ENCODE measurements at regions not wholly inside any gene's neighbourhood (a gene's known extent, or its start where the extent isn't known, plus 50 kb on each side); places are given as distances from the start of the nearest gene placed in this dataset.
A peak's percentile ranks its signal among the peaks of the same experiment; 100 is the strongest.

DNA sequence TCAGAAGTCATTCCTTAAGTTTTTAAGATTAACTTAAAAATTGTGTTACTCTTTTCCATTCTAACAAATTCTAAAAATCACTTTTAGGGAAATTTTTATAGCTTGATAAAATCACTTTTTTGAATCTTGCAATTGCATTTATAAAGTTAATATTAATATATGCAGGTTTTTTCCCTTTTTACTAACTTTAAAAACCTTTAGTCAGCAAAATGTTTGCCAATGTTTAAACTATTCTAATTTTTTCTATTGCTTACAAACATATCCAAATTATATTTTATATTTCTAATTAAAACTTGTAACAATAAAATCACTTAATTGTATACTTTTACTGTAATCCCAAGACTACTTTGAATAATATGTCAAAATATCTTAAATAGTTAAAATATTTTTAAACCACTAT, 839.4 kb downstream of the TBL1XR1 start:
- no peak for TF ChIP-seq CTCF (IDR thresholded peaks at IDR 0.05)
- no peak overlapping the region for H3K4me3 ChIP-seq
- peaks cover 0 to 2% (median 0%) of the 10 kb centered on the region in 4 donors for H3K4me1 ChIP-seq
- no peaks in the 10 kb centered on the region for H3K27me3 ChIP-seq
- no peaks in the 10 kb centered on the region for H3K9me3 ChIP-seq
- no peak overlapping the region for H3K27ac ChIP-seq
- intact Hi-C loops (cut with DNase I; ENCODE audit: low total_unique reads), result no loop called here
- H3K36me3 ChIP-seq, result no peaks in the 10 kb centered on the region
- DNase-seq, result no peak

DNA sequence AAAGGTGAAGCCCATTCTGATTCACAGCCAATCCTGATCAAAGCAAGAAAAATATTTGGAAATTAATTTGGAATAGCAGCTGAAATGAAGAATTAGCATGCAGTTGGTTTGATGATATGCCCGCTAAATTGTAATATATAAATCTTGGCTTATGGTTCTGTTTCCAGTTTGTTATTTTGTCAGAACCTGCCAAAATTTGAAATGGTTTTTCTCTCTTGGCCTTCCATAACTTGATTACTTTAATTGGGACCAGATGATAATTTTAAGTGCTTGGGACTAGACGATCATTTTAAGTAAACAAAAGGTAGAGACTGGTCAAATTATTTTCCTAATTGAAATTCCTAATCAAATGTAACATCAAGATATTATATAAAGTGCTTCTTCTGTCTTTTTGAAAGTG, 842.4 kb downstream of the TBL1XR1 start:
- Histone ChIP-seq H3K27me3 (no peaks in the 10 kb centered on the region), H3K36me3 (no peaks in the 10 kb centered on the region), H3K4me1 (peaks cover 0 to 22% (median 2%) of the 10 kb centered on the region in 4 donors), H3K9me3 (no peaks in the 10 kb centered on the region), H3K27ac (no peak overlapping the region), H3K4me3 (no peak overlapping the region)
- DNase-seq, result no peak
- intact Hi-C loops (cut with DNase I; ENCODE audit: low total_unique reads), result no loop called here
- no peak for TF ChIP-seq CTCF (IDR thresholded peaks at IDR 0.05)

GRCh38 chr3:176352716-176353334, 844.5 kb downstream of the TBL1XR1 start:
- no peak for DNase-seq
- Histone ChIP-seq H3K9me3 (no peaks in the 10 kb centered on the region), H3K4me1 (peaks cover 0 to 22% (median 2%) of the 10 kb centered on the region in 4 donors), H3K36me3 (no peaks in the 10 kb centered on the region), H3K27ac (no peak overlapping the region), H3K27me3 (no peaks in the 10 kb centered on the region), H3K4me3 (no peak overlapping the region)
- TF ChIP-seq CTCF (IDR thresholded peaks at IDR 0.05), result no peak
- intact Hi-C loops (cut with DNase I; ENCODE audit: low total_unique reads), result no loop called here

DNA sequence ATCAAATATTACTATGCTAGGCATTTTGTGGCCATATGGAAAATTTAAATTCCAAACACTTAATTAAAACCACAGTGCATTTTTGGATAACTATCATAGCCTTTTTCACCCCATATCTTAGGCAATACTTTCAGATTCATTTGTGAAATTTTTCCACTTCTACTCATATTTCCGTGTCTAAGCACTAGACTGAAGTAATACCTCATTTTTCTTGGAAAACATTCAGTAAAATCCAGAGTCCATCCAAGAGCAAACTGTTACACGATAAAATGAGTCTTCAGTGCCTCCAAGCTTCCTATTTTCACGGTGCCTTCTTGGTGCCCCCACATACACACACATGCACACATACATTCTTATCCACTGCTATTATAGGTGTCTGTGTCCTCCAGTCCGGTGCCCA, 845.9 kb downstream of the TBL1XR1 start:
- no peak for DNase-seq
- Histone ChIP-seq H3K4me1 (peaks cover 0 to 22% (median 2%) of the 10 kb centered on the region in 4 donors), H3K27ac (peak overlapping the region in 1 of 2 donors; percentile 26), H3K4me3 (no peak overlapping the region), H3K27me3 (no peaks in the 10 kb centered on the region), H3K36me3 (no peaks in the 10 kb centered on the region), H3K9me3 (no peaks in the 10 kb centered on the region)
- no peak for TF ChIP-seq CTCF (IDR thresholded peaks at IDR 0.05)
- intact Hi-C loops (cut with DNase I; ENCODE audit: low total_unique reads), result no loop called here

DNA sequence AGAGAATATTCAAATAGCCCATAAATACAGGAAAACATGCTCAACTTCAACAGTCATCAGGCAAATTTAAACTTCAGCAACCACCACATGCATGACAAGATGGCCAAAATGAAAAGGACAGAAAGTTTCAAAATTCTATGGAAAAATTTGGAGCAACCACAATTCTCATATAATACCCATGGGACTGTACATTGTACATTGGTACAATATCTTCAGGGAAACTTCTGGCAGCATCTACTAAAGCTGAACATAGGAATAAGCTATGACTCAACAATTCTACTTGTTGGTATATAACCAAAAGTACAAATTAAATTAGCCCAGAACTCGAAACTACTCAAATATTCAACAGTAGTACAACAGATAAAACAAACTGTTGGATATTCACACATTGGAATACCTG, 847.6 kb downstream of the TBL1XR1 start:
- no peaks in the 10 kb centered on the region for H3K27me3 ChIP-seq
- no peak overlapping the region for H3K4me3 ChIP-seq
- no peak for TF ChIP-seq CTCF (IDR thresholded peaks at IDR 0.05)
- H3K4me1 ChIP-seq, result peaks cover 0 to 22% (median 2%) of the 10 kb centered on the region in 4 donors
- H3K36me3 ChIP-seq, result no peaks in the 10 kb centered on the region
- intact Hi-C loops (cut with DNase I; ENCODE audit: low total_unique reads), result no loop called here
- no peak overlapping the region for H3K27ac ChIP-seq
- DNase-seq, result no peak
- no peaks in the 10 kb centered on the region for H3K9me3 ChIP-seq
